ENCODE measurements at regions not wholly inside any gene's neighbourhood (a gene's known extent, or its start where the extent isn't known, plus 50 kb on each side); places are given as distances from the start of the nearest gene placed in this dataset.
"Not testable (repeated sequence)": the region's sequence is repeated elsewhere in the genome, so short reads cannot be mapped to it uniquely, and the experiment has no call there.

GRCh38 chr21:15297824-15298223, 233.0 kb upstream of the NRIP1 start:
- no peaks in the 10 kb centered on the region for H3K27me3 ChIP-seq (ENCODE audit: insufficient read depth, low read length, poor library complexity, severe bottlenecking)
- H3F3A ChIP-seq (ENCODE audit: low read depth) = no peaks in the 10 kb centered on the region
- H3K4me1 ChIP-seq (ENCODE audit: insufficient read depth, low read length, poor library complexity, severe bottlenecking) = no peaks in the 10 kb centered on the region
- H3K36me3 ChIP-seq (ENCODE audit: insufficient read depth, low read length) = no peaks in the 10 kb centered on the region
- no peaks in the 10 kb centered on the region for H4K20me1 ChIP-seq (ENCODE audit: insufficient read depth, low read length, poor library complexity, severe bottlenecking)
- H3K79me2 ChIP-seq (ENCODE audit: insufficient read depth, low read length) = no peaks in the 10 kb centered on the region
- H3K9me2 ChIP-seq (replicated peaks; ENCODE audit: low read depth, low read length) = no peaks in the 10 kb centered on the region
- H2AFZ ChIP-seq (ENCODE audit: low read length) = no peak overlapping the region
- H3K4me2 ChIP-seq (ENCODE audit: low read depth, low read length, poor library complexity, severe bottlenecking) = no peak overlapping the region
- H3K9me3 ChIP-seq (ENCODE audit: insufficient read depth, low read depth, low read length) = peaks cover 6% of the 10 kb centered on the region; the same call in 1 of the 2 replicates
- H3K9ac ChIP-seq (ENCODE audit: low read depth, low read length, poor library complexity, severe bottlenecking) = no peak overlapping the region
- TF ChIP-seq EZH2phosphoT487 (IDR thresholded peaks at IDR 0.05; ENCODE audit: borderline replicate concordance) = no peak
- no peak for TF ChIP-seq CTCF (conservative IDR thresholded peaks at IDR 0.05; ENCODE audit: low read length)
- no peak overlapping the region for H3K4me3 ChIP-seq (ENCODE audit: low read length, poor library complexity, severe bottlenecking)

GRCh38 chr21:15298306-15298705, 233.5 kb upstream of the NRIP1 start:
- H3K9ac ChIP-seq (ENCODE audit: low read depth, low read length, poor library complexity, severe bottlenecking) = no peak overlapping the region
- no peak overlapping the region for H3K4me2 ChIP-seq (ENCODE audit: low read depth, low read length, poor library complexity, severe bottlenecking)
- peaks cover 6% of the 10 kb centered on the region; the same call in 1 of the 2 replicates for H3K9me3 ChIP-seq (ENCODE audit: insufficient read depth, low read depth, low read length)
- no peaks in the 10 kb centered on the region for H3K36me3 ChIP-seq (ENCODE audit: insufficient read depth, low read length)
- H2AFZ ChIP-seq (ENCODE audit: low read length) = no peak overlapping the region
- H3K79me2 ChIP-seq (ENCODE audit: insufficient read depth, low read length) = no peaks in the 10 kb centered on the region
- no peaks in the 10 kb centered on the region for H3K4me1 ChIP-seq (ENCODE audit: insufficient read depth, low read length, poor library complexity, severe bottlenecking)
- no peaks in the 10 kb centered on the region for H4K20me1 ChIP-seq (ENCODE audit: insufficient read depth, low read length, poor library complexity, severe bottlenecking)
- H3K4me3 ChIP-seq (ENCODE audit: low read length, poor library complexity, severe bottlenecking) = no peak overlapping the region
- no peaks in the 10 kb centered on the region for H3F3A ChIP-seq (ENCODE audit: low read depth)
- no peaks in the 10 kb centered on the region for H3K27me3 ChIP-seq (ENCODE audit: insufficient read depth, low read length, poor library complexity, severe bottlenecking)
- no peak for TF ChIP-seq CTCF (conservative IDR thresholded peaks at IDR 0.05; ENCODE audit: low read length)
- H3K9me2 ChIP-seq (replicated peaks; ENCODE audit: low read depth, low read length) = no peaks in the 10 kb centered on the region

GRCh38 chr21:15298755-15299154, 234.0 kb upstream of the NRIP1 start:
- not testable (repeated sequence) for H3K9ac ChIP-seq (ENCODE audit: low read depth, low read length, poor library complexity, severe bottlenecking); H3K4me3 ChIP-seq (ENCODE audit: low read length, poor library complexity, severe bottlenecking); H3K4me1 ChIP-seq (ENCODE audit: insufficient read depth, low read length, poor library complexity, severe bottlenecking); H3K4me2 ChIP-seq (ENCODE audit: low read depth, low read length, poor library complexity, severe bottlenecking); H3F3A ChIP-seq (ENCODE audit: low read depth); H3K79me2 ChIP-seq (ENCODE audit: insufficient read depth, low read length); H2AFZ ChIP-seq (ENCODE audit: low read length); H3K9me3 ChIP-seq (ENCODE audit: insufficient read depth, low read depth, low read length); H3K9me2 ChIP-seq (replicated peaks; ENCODE audit: low read depth, low read length); H3K27me3 ChIP-seq (ENCODE audit: insufficient read depth, low read length, poor library complexity, severe bottlenecking); H3K36me3 ChIP-seq (ENCODE audit: insufficient read depth, low read length); H4K20me1 ChIP-seq (ENCODE audit: insufficient read depth, low read length, poor library complexity, severe bottlenecking)

- Histone ChIP-seq H3K9me3 (ENCODE audit: insufficient read depth, low read depth, low read length) (peaks cover 6% of the 10 kb centered on the region; the same call in 1 of the 2 replicates), H4K20me1 (ENCODE audit: insufficient read depth, low read length, poor library complexity, severe bottlenecking) (no peaks in the 10 kb centered on the region), H3K9me2 (replicated peaks; ENCODE audit: low read depth, low read length) (no peaks in the 10 kb centered on the region), H3K4me1 (ENCODE audit: insufficient read depth, low read length, poor library complexity, severe bottlenecking) (no peaks in the 10 kb centered on the region), H3K27me3 (ENCODE audit: insufficient read depth, low read length, poor library complexity, severe bottlenecking) (no peaks in the 10 kb centered on the region), H2AFZ (ENCODE audit: low read length) (no peak overlapping the region), H3K9ac (ENCODE audit: low read depth, low read length, poor library complexity, severe bottlenecking) (no peak overlapping the region), H3K79me2 (ENCODE audit: insufficient read depth, low read length) (no peaks in the 10 kb centered on the region), H3K4me3 (ENCODE audit: low read length, poor library complexity, severe bottlenecking) (no peak overlapping the region), H3K4me2 (ENCODE audit: low read depth, low read length, poor library complexity, severe bottlenecking) (no peak overlapping the region), H3K36me3 (ENCODE audit: insufficient read depth, low read length) (no peaks in the 10 kb centered on the region), H3F3A (ENCODE audit: low read depth) (no peaks in the 10 kb centered on the region)
- TF ChIP-seq EZH2phosphoT487 (IDR thresholded peaks at IDR 0.05; ENCODE audit: borderline replicate concordance) = no peak
- TF ChIP-seq CTCF (conservative IDR thresholded peaks at IDR 0.05; ENCODE audit: low read length) = no peak
Measured at GRCh38 chr21:15300131-15300530, 235.3 kb upstream of the NRIP1 start.
